Hepatocyte (in vitro differentiated cells): ENCODE measurements at regions not wholly inside any gene's neighbourhood (a gene's known extent, or its start where the extent isn't known, plus 50 kb on each side); places are given as distances from the start of the nearest gene placed in this dataset.

Source experiments
- CTCF ChIP-seq: fragments of 200-600 bp; sonication (generic); IDR thresholded peaks from 2 replicates; pipeline ENCODE4 v1.5.1; 2016; ENCODE audit warnings: antibody characterized with exemption, mild to moderate bottlenecking; ENCODE audit not compliant: poor library complexity
- EZH2 ChIP-seq: fragments of 200-600 bp; sonication (generic); IDR thresholded peaks from 2 replicates; pipeline ENCODE4 v1.6.1; 2016; ENCODE audit warnings: antibody characterized with exemption, mild to moderate bottlenecking, borderline replicate concordance
- EZH2phosphoT487 ChIP-seq: fragments of 200-600 bp; sonication (generic); IDR thresholded peaks from one replicate; pipeline ENCODE4 v1.6.1; 2018; ENCODE audit warnings: antibody characterized with exemption, mild to moderate bottlenecking, low read depth, moderate library complexity; ENCODE audit not compliant: unreplicated experiment, severe bottlenecking

GRCh38 chr10:78899996-78900714, 168.6 kb upstream of the ZMIZ1 start:
- TF ChIP-seq EZH2 (no peak), CTCF (no peak), EZH2phosphoT487 (no peak)
